ENCODE measurements at regions not wholly inside any gene's neighbourhood (a gene's known extent, or its start where the extent isn't known, plus 50 kb on each side); places are given as distances from the start of the nearest gene placed in this dataset.

DNA sequence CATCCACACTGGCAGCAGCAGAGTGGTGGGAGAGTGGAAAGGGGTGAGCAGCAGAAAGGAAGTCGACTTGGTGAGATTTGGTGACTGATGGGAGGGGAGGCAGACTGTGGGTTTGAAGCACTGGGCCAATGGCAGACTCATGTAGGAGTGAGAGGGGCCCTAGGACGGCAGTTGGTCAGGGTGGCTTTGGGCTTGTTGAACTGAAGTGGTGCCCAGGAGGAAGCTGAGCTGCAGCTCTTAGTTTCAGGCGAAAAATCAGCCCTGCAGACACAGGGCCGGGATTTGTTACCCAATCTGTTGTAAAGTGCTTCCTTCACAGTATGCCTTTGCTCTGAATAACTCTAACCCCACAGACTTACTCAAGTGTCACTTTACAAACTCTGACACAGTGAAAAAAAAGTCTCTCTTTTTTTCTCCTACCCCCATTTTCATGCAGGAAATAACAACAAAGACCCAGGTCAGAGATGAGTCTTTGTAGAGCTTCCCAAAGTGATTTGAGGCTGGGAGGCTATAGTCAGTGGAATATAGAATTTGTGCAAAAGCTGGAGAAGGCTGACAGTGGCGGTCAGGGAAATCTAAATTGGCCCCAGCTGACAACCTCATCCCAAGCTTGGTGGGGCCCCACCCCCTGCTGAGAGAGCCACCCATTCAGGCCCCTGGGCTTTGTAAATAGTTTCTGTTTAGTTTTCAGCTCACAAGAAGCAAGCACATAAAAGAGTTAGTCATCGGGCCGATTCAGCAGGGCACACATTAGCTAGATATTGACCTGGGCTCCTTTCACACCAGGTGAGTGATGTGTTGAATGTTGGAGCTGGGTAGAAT lies 226.9 kb downstream of the VAPA start:
- H3K27me3 ChIP-seq (ENCODE audit: insufficient read depth, low read length), result no peaks in the 10 kb centered on the region
- H2BK5ac ChIP-seq (ENCODE audit: insufficient read length, low read length), result no peak overlapping the region
- H3K79me1 ChIP-seq (ENCODE audit: insufficient read depth, low read depth, low read length, poor library complexity, severe bottlenecking), result no peaks in the 10 kb centered on the region
- Mint-ChIP-seq H3K27ac (peak overlapping the region; percentile 53 to 85 (median 83); a peak in 4 of 7 replicates), H3K4me1 (peaks cover 39 to 40% of the 10 kb centered on the region in 2 experiments), H3K36me3 (ENCODE audit: insufficient read depth in 1 of 3, low read depth in 3 of 3) (no peaks in the 10 kb centered on the region), H3K9me3 (peaks cover 0 to 3% of the 10 kb centered on the region in 2 experiments; a peak in 1 of 5 replicates), H3K27me3 (ENCODE audit: low read depth) (peaks cover 2% of the 10 kb centered on the region; the same call in 1 of the 2 replicates), H3K4me3 (no peak overlapping the region; a peak in 2 of 5 replicates)
- WGBS (ENCODE audit: extremely low coverage, insufficient read length, low lambda C conversion rate), result no CpG with 5 or more reads among the region's 7 CpGs
- H3T11ph ChIP-seq (ENCODE audit: low read length), result no peak overlapping the region
- no peak overlapping the region for H3K23ac ChIP-seq (ENCODE audit: insufficient read length, low read depth, low read length)
- 0 out of 2 replicates have a peak overlapping the region, but pooled peaks have one; percentile 23 for H3K14ac ChIP-seq (ENCODE audit: insufficient read depth, low read length)
- H3K23me2 ChIP-seq (ENCODE audit: insufficient read length, low read depth, low read length, poor library complexity, severe bottlenecking), result no peaks in the 10 kb centered on the region
- H2BK15ac ChIP-seq (ENCODE audit: low read depth, low read length), result no peak overlapping the region
- no peak for DNase-seq
- no peaks in the 10 kb centered on the region for H4K20me1 ChIP-seq (ENCODE audit: control insufficient read depth, insufficient read depth, insufficient read length)
- H3K4ac ChIP-seq (ENCODE audit: low read depth, low read length), result no peak overlapping the region
- H3K9ac ChIP-seq (ENCODE audit: extremely low read depth, insufficient read length, low read length), result no peak overlapping the region
- H3K79me2 ChIP-seq (ENCODE audit: insufficient read depth, low read length), result no peaks in the 10 kb centered on the region
- TF ChIP-seq, protein P1, sequence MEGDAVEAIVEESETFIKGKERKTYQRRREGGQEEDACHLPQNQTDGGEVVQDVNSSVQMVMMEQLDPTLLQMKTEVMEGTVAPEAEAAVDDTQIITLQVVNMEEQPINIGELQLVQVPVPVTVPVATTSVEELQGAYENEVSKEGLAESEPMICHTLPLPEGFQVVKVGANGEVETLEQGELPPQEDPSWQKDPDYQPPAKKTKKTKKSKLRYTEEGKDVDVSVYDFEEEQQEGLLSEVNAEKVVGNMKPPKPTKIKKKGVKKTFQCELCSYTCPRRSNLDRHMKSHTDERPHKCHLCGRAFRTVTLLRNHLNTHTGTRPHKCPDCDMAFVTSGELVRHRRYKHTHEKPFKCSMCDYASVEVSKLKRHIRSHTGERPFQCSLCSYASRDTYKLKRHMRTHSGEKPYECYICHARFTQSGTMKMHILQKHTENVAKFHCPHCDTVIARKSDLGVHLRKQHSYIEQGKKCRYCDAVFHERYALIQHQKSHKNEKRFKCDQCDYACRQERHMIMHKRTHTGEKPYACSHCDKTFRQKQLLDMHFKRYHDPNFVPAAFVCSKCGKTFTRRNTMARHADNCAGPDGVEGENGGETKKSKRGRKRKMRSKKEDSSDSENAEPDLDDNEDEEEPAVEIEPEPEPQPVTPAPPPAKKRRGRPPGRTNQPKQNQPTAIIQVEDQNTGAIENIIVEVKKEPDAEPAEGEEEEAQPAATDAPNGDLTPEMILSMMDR (conservative IDR thresholded peaks at IDR 0.05), result no peak
- no peak overlapping the region for H2AK5ac ChIP-seq (ENCODE audit: insufficient read length, low read length)
- H4K8ac ChIP-seq (replicated peaks; ENCODE audit: insufficient read length, low read depth, low read length), result no peak overlapping the region
- H3K9me3 ChIP-seq (ENCODE audit: control insufficient read depth, low read depth, low read length), result no peaks in the 10 kb centered on the region
- no peak overlapping the region for H2BK120ac ChIP-seq (ENCODE audit: low read depth, low read length, poor library complexity, severe bottlenecking)
- no peak overlapping the region for H3K27ac ChIP-seq (ENCODE audit: insufficient read length, low read depth, low read length)
- no peak overlapping the region for H3K4me2 ChIP-seq (ENCODE audit: insufficient read depth, insufficient read length, low read length)
- no peak overlapping the region for H4K5ac ChIP-seq (ENCODE audit: insufficient read length, low read depth, low read length)
- no peak overlapping the region for H4K91ac ChIP-seq (ENCODE audit: insufficient read length, low read depth, low read length)
- no peak overlapping the region for H3K56ac ChIP-seq (ENCODE audit: insufficient read length, low read depth, low read length)
- H2BK20ac ChIP-seq (ENCODE audit: low read depth, low read length, poor library complexity, severe bottlenecking), result no peak overlapping the region
- H3K18ac ChIP-seq (ENCODE audit: insufficient read length, low read depth, low read length), result no peak overlapping the region
- peaks cover 5% of the 10 kb centered on the region; the same call in 1 of the 2 replicates for H3K4me1 ChIP-seq (ENCODE audit: insufficient read depth, low read length)
- no peak overlapping the region for H2AFZ ChIP-seq (ENCODE audit: low read length)
- H2BK12ac ChIP-seq (ENCODE audit: insufficient read length, low read depth, low read length), result no peak overlapping the region

All from H9 (cell line).